ENCODE measurements at regions not wholly inside any gene's neighbourhood (a gene's known extent, or its start where the extent isn't known, plus 50 kb on each side); places are given as distances from the start of the nearest gene placed in this dataset.

DNA sequence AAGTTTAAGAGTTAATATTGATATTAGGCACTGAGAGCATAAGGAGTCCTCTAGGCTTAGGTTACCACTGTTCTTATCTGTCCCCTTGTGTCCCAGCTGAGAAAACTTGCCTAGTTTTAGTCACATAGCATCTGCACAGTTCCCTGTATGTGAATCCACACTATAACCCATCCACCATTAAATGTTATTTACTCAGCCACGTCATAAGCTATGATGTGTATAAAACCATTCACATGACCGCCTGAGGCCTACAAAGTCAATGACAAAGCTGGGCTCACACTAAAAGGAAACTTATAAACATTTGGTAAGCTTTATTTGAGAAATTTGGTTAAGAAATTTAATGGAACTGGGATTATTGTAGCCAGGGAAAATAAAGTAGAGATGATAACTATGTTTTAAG lies 59.2 kb upstream of the TFAP2D start:
- no peak for DNase-seq

DNA sequence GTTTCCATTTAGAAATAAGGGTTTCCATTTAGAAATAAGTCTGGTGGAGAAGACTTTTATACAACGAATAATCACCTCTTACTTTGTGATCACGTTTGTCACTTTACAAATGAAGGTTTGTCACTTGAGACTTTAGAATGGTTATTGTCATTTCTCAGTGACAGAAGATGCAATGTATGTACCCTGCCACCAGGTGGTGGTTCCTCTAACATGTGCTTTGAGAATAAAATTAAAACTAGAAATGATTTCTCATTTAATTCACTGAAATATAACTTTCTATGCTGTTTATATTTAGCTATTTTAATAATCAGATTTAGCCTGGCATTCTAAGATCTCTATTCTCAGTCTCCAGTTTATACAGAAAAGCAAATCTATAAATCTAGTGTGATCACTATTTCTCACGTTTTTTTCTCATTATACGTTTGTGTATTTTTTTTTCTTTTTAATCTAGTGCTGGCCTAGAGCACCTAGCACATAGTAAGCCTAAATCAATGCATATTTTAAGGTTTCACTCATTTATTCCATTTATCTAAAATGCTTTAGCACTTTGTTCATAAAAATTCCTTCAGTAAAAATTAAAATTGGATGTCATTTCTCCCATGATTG lies 57.4 kb upstream of the TFAP2D start:
- DNase-seq: peak; percentile 2

DNA sequence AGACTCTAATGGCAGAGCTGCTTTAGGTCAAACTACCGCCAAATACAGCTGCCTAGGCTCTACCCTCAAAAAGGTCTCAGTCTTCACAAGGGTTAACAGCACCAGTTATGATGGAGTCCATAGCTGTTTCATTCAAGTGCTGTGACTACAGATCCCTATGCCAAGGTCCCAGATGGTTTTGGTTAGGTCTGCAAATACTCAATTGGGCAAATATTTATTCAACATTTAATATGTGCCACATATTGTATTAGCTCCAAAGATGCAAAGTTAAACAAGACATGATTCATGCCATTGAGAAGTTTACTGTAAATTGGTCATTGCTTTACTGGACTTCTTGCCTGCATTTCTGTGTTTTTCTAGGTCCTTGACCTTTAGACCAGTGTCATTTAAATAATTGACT lies 55.8 kb upstream of the TFAP2D start:
- no peak for DNase-seq

DNA sequence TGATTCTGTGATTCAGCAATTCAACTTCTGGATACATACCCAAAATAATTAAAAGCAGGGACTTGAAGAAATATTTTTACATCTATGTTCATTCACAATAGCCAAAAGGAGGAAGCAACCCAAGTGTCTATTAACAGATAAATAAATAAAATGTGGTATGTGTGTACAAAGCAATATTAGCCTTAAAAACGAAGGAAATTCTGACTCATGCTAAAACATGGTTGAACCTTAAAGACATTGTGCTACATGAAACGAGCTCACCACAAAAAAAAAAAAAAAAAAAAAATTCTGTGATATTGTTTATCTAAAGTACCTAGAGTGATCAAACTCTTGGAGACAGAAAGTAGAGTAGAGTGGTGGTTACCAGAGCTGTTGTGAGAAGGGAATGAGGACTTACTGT lies 54.8 kb upstream of the TFAP2D start:
- DNase-seq: no peak

DNA sequence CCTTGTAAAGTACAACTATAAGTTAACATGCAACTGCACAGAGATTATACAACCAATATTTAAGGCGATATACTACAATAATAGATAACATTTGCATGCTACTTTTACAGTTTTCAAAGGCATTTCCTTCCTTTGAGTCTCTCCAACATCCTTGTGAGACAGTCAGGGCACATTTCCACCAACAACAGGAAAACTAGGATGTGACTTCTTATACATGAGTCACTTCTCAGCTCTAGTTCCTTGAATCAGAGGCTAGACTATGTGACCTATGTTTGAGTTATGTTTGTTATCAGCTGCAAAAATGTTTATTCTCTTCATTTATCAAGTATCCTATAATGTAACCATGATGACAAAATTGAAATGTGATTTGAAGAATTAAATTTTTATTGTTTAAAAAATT lies 51.7 kb upstream of the TFAP2D start:
- no peak for DNase-seq
